ENCODE measurements at regions not wholly inside any gene's neighbourhood (a gene's known extent, or its start where the extent isn't known, plus 50 kb on each side); places are given as distances from the start of the nearest gene placed in this dataset.

- TF ChIP-seq POLR2A (IDR thresholded peaks at IDR 0.05; ENCODE audit: control extremely low read depth in 1 of 2, low read depth in 2 of 2, low read length in 2 of 2): no peak
- no peak for TF ChIP-seq MAX (IDR thresholded peaks at IDR 0.05)
Measured at GRCh38 chr6:12419631-12420272, 129.6 kb downstream of the EDN1 start.

Measured in H1 (cell line).